GM21381 (cell line): ENCODE measurements at regions not wholly inside any gene's neighbourhood (a gene's known extent, or its start where the extent isn't known, plus 50 kb on each side); places are given as distances from the start of the nearest gene placed in this dataset.

Experiments
- ATAC-seq: cut with Tn5 transposase; IDR thresholded peaks from one replicate; pipeline ENCODE4 v1.9.1; 2021; ENCODE audit warnings: mild to moderate bottlenecking, moderate library complexity; ENCODE audit not compliant: unreplicated experiment

DNA sequence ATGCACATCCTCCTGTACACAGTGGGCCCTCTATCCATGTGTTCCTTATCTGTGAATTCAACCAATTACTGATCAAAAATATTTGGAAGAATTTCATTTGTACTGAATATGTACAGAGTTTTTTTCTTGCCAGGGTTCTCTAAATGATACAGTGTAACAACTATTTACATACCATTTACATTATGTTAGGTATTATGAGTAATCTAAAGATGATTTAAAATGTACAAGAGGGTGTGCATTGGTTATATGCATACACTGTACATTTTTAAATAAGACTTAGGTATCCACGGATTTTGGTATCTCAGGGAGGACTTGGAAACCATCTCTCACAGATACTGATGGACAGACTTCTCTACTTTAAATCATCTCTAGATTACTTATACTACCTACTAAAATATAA, 1333.9 kb downstream of the PCDH18 start:
- ATAC-seq = no peak

DNA sequence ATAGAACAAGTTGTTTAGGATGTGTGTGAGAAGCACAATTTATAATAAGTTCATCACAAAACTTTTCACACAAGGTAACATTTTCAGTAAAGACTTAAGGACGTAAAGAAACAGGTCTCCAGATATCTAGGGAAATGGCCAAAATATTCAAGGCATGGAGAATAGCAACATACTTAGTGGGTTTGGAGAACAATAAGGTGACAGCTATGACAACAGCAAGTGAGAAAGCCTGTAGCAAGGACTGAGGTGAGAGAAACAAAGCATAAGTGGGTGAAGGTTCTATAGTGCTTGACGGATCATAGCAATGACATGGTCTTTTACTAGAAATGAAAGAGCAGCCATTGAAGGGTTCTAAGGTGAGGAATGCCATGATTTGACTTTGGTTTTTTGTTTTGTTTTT, 1337.3 kb downstream of the PCDH18 start:
- ATAC-seq = no peak

DNA sequence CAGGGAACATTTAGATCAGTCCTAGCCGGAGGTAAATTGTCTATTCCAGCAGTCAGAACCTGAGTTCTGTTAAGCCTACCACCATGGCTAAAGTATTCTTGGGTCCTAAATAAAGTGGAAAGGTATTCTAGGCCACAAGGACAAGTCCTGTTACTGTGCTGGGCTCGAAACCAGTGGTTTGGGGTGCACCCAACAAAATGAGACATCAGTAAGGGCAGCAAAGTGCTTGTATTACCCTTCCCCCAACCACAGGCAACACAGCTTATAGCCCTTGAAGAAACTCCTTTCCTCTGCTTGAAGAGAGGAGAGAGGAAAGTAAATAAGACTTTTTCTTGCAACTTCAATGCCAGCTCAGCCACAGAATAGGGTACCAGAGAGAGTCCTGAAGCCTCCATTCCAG, 1345.6 kb downstream of the PCDH18 start:
- no peak for ATAC-seq

DNA sequence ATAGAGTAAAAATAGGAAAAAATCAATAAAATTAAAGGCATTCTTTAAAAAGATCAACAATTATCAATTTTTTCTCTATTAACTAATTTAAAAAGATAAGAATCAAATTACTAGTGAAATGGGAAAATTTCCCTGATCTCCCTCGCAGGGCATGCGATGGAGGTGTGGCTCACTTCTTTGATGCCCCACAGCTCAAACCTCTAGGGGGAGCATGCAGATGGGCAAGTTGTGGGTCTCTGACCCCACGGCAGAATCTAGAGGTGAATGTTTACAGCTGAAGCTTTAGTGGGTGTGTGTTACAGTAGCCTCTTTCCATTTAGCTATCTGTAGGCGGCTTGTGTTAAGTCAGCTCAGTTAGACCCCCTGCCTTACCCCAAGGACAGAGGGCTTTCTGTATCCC, 1348.8 kb downstream of the PCDH18 start:
- ATAC-seq = no peak

DNA sequence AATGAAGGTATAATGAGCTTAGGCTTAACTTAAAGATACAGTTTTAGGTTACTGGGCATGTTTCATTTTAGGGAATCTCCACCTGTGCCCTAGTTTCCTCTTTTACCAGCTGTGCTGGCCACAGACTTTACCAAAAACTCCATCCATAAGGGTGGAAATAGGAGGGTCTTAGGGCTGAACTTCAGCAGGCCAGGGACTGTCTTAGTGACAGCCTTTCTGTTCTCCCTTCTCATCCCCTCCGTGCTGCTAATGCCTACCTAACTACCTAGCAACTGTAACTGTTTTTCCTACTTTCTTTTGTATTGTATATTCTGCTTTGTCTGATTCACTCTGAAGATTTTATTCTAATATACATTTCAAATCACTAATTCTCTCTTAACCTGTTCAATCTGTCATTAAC, 1375.3 kb downstream of the PCDH18 start:
- no peak for ATAC-seq

DNA sequence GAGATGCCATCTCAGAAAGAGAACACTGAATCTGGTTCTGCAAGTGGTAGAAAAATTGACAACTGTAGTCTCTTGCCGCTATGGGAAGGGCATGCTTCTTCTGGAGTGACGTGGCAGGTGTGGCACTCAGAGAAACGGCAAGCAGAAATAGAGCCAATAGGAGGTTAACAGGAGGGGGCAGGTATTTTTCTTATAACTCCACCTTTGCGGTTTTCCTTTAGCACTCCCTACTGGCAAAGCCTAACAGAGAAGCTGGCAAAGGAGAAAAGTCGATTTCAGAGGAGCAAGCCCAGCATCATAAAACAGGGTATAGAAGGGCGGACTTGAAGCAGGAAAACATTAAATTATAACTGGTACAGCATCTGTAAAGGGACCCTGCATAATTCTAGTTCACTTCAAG, 1382.2 kb downstream of the PCDH18 start:
- ATAC-seq = no peak

DNA sequence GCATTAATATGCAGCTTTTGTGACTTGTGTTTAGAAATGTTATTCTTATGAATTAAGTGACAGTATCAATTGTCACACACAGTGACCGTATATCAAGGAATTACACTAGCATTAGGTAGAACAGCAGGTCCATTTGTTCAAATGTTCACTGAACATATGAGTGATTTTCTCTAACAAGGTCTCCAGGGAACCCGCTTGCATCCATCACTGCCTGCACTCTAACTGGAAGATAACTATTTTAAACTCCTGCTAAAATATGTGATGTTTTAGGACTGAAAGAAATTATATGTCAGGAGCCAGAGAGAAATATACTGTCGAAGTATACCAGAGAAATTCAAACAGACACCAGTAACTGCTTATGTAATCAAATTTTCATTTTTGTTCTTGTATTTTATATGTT, 1395.7 kb downstream of the PCDH18 start:
- ATAC-seq = no peak

DNA sequence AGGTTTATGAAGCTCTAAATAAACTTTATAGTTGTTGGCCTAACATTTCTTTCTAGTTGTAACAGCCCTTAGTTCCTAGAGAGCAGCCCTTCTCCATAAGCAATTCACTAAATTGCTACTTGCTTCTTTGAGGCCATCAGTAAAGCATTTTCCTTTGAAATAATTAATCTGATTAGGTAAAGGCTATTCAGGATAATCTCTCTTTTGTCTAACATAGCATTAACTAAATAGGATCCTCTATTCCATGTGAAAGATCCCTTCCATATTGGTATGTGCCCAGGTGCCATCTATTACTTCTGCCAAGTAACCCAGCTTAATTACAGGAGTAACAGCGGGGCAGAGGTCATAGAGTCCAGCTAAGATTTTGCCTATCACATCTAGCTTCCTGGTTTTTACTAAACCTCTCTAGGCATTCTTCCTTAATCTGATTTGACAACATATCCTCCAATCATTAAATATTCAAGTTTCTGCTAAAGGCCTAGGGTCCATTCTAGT, 1408.0 kb downstream of the PCDH18 start:
- ATAC-seq = no peak

DNA sequence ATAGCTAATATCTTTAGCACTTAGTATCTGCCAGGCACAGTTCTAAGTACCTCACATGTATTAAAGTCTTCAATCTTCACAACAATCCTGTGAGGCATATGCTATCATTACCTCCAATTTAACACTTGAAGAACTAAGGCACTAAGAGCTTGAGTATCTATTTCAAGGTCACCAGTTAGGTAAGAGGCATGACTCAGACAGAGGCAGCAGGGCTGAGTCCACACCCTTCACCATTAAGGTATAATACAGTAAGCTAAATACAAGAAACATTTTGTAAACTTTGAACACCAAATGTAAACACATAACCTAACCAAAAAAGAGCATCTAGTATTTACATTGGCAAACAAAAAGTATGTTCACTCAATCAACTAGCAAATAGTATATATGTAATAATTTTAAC, 1410.9 kb downstream of the PCDH18 start:
- no peak for ATAC-seq

DNA sequence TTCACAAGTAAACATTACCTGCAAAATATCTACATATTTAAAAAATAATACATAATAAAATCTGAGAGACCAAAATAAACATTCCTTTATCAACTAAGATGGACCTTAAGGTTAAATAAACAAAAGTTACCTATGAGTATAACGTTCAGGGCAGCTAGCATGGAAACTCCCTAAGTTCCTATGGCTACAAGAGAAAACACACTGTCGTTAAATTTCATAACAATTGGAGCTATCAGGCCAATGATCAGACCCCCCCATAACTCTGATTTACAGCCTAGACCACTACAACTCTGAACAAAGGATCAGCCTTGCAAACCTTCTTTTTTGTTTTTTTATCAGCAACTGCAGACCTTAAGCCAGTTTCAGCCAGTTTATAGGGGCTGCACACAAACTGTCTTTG, 1418.4 kb downstream of the PCDH18 start:
- ATAC-seq = no peak

DNA sequence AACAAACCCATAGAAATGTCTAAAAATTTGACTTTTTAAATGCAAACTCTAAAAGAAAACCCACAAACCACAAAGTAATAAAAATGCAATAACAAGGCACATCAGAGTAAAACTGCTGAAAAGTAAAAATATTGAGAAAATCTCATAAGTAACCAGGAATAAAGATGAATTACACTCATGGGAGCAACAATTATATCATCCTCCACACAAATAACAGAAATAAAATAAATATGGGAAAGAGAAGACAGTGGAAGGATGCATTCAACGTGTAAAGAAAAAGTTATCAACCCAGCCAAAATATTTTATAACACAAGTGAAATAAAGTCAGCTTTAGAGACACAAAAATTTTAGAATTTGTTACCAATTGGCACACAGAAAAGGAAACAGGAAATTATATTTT, 1420.2 kb downstream of the PCDH18 start:
- ATAC-seq = no peak

DNA sequence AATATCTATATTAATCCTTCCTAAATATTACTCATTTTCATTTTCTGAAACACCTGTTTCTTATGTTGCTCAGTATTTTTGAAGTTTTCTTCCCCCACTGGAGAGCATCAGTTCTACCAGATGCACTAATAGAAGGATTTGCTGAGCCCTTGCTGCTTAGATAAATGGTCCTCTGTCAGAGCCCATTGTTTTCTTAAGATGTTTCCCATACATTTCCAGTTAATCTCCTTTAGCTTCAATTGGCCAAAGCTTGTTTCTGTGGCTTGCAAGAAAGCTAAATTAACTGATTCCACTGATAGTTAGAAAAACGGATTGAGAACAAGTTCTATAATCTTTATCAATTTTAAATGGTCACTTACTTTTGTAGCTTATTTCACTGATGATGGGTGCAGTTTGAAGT, 1425.5 kb downstream of the PCDH18 start:
- no peak for ATAC-seq

DNA sequence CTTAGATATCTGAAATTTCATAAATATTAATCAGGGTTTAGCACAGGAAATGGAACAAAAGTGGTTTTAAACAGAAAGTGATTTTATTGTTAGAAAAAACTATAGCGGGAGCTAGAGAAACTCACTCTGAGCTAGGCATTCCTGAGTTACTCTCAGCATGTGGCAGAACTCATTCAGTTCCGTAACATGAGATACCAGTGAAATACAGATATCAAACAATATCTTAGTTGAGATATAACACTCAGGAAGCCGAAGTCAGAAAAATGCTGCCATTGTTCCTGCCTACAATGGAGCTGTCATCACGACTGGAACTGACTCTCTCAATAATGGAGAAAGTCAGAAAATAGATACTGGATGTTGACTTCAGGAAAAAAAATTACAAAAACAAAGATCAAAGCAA, 1428.7 kb downstream of the PCDH18 start:
- no peak for ATAC-seq

DNA sequence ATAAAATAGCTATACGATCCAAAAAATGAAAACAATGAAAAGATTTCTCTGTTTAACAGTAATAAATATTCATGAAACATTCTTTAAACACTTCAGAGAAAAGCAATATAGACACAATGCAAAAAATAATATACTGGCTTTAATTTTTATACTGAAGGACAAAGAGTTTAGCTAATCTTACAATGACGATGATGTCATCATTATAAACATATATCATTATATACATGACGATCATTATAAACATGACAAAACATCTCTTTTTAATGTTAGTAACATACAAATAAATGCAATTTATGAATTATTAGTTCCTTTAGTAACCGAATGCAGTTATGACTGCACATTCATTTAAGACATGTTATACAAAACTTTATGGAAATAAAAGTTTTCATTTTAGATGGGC, 1434.6 kb downstream of the PCDH18 start:
- ATAC-seq = no peak

DNA sequence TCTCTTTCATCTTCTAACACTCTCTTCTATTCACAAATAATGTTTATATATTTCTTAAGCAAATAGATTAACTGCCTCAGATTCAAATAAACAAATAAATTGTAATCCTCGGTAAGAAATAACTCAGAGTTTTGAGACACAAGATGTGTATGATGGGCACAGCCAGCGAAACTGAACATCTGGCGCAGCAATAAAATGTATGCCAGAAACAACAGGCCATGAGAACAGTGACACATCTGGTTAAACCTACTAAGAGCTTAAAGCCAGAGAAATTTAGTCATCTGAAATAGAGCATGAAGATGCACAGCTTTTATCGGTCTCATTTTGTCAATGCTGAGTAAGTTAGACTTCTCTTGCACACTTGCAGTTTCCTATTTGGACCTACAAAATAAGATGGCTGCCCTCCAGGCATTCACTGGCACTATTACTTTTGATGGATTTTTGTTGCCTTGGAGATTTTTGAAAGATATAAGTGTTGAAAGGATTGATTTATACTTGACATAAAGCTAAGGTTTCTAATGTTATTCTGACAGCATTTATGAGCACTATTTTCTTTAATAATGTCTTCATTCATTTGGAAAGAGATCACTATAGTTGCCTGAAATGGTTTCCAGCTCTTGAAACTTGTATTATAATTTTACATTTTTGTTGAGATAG, 1444.0 kb downstream of the PCDH18 start:
- no peak for ATAC-seq

DNA sequence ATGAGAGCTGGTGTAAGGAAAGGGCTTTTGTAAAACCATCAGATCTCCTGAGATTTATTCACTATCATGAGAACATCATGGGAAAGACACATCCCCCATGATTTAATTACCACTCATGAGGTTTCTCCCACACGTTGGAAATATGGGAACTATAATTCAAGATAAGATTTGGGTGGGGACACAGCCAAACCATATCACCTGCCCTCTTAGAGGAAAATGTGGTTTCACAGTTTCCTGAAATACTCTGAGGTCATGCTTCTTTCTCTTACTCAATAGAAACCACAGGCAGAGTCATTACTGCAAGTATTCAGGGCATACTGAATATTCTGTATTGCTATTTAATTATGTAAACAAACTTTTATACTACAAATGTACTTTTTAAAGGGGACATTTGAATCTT, 1453.3 kb downstream of the PCDH18 start:
- ATAC-seq = no peak

DNA sequence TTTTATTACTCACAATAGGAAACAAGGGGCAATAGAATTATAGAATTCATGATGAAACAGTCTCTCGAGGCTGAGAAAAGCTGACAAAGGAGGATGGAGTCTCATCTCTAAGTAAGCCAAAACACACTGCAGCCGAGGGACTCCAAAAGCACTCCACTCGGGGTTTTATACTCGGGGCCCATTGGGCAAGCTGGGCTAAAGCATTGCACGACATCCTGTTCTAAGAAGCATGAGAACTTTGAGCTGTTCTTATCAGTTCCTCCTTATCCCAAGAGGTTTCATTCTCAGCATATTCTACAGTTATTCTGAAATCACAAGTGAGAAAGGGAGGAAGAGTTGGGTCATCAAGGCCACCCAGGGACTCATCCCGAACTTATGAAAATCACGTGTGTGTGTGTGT, 1475.5 kb downstream of the PCDH18 start:
- no peak for ATAC-seq

DNA sequence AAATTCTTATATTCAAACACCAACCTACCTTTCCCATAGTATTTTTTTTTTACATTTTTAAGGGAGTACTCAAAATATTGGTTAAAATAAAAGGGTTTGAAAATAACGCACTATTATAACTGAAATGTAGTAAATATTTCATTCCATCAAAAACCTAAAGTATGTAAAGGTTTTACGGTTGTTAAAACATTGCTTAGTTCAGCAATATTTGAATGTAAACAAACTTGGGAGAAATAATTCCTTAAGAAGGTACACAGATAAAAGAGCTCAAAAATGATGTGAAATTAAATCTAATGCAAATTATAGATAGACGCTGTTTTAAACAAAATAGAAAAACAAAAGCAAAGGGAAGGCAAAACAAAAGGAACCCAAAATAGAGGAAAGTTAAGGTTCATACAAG, 1476.9 kb downstream of the PCDH18 start:
- no peak for ATAC-seq

DNA sequence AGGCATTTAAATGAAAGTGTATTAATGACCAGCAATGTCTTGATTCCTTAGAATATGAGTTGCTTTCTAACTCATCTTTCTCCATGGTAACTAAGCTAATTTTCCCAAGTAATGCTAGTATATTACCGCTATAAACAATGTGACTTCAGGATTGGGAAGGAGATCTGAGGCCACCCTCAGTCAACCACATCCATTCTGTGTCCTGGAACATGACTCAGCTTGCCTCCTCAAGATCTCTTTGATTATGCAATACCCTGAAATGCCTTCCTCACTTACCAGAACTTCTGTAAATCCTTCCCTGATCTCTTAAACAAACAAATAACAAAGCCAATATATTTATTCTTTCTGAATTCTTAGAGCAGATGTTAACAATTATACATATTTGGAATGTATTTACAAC, 1495.5 kb downstream of the PCDH18 start:
- no peak for ATAC-seq

DNA sequence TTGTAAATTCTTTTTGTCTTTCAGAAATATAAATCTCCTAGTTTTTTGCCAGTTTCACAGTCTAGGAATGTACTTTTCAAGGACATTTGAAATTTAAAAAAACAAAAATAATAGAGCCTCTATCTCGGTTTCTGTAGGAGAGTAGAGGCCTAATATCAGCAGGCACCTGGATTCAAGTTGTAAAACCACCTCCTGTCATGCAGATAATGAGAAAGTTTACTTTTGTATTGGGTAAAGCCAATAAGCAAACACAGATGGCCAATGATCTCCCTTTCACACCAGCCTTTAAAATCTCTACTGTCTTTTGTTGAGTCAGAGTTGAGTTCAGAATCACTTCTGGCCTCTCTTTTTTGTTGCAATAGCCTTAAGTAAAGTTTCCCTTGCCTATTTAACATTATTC, 1499.9 kb downstream of the PCDH18 start:
- no peak for ATAC-seq

DNA sequence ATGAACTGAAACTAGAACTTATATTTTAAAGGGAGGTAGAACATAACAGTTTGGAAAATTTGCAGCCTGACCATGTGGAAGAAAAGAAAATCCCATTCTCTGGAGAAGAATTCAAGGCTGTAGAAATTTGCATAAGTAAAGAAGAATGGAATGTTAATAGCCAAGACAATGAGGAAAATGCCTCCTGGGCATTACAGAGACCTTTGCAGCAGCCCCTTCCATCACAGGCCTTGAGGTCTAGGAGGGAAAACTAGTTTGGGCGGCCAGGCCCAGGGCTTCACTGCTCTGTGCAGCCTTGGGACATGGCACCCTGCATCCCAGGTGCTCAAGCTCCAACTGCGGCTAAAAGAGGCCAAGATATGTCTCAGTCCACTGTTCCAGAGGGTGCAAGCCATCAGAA, 1506.8 kb downstream of the PCDH18 start:
- no peak for ATAC-seq

DNA sequence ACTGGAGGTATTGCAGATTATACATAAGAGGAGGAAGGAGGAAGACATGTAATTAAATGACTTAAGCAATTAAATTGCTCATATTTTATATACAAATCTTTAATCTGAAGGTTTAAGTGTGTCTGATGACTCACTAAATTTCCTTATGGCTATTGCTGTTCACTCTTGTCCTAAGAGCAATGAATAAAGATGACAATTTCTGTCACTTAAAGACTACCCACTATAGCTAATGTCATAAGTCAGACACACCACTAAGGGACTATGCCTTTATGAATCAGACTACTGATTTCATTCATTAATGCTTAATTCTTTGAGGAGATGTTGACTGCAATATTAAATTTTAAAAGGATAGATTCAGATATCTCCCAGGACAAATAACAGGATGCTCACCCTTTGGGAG, 1514.7 kb downstream of the PCDH18 start:
- no peak for ATAC-seq

DNA sequence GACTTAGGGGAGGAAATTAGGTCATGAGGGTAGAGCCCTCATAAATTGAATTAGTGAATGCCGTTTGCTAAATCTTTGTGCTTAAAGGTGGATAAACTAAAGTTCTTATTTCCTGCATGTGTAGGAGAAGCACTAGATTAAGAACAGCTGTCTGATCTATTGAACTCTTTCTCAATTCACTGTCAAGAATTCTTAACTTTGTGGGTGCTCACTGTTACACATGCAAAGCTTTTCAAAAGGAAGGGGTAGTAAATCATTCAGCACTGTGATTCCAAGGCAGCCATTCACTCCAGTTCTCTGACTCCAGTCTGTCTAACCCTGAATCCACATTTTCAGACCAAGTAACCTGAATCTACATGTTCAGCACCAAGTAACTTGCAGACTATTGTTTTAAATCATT, 1520.1 kb downstream of the PCDH18 start:
- no peak for ATAC-seq
